ENCODE measurements at regions not wholly inside any gene's neighbourhood (a gene's known extent, or its start where the extent isn't known, plus 50 kb on each side); places are given as distances from the start of the nearest gene placed in this dataset.
A peak's percentile ranks its signal among the peaks of the same experiment; 100 is the strongest.

- H3K4me1 ChIP-seq (ENCODE audit: control insufficient read depth in 2 of 3, insufficient read depth in 2 of 3, low read depth in 1 of 3, low read length in 3 of 3): no peaks in the 10 kb centered on the region
- DNase-seq: peak in 1 of 5 donors; percentile 19
- no peak overlapping the region for H3K4me3 ChIP-seq (ENCODE audit: low read length in 3 of 3)
- intact Hi-C loops (cut with DNase I): no loop called here
- no peaks in the 10 kb centered on the region for H3K36me3 ChIP-seq (ENCODE audit: control insufficient read depth in 2 of 3, insufficient read depth in 3 of 3, low read length in 3 of 3)
- H3K27ac ChIP-seq (ENCODE audit: low read depth in 2 of 2, low read length in 2 of 2): no peak overlapping the region
- no peak for TF ChIP-seq CTCF (IDR thresholded peaks at IDR 0.05; ENCODE audit: borderline replicate concordance, extremely low read depth, insufficient read depth)
- no peaks in the 10 kb centered on the region for H3K9me3 ChIP-seq (ENCODE audit: control insufficient read depth in 2 of 3, insufficient read depth in 1 of 3, low read length in 3 of 3)
- FAIRE-seq: no peak
- H3K27me3 ChIP-seq (ENCODE audit: control insufficient read depth, insufficient read depth, low read length): no peaks in the 10 kb centered on the region
- H3K9ac ChIP-seq (ENCODE audit: low read length in 3 of 3): no peak overlapping the region
Measured at GRCh38 chr6:117072781-117073180, 192.6 kb upstream of the VGLL2 start.

DNA sequence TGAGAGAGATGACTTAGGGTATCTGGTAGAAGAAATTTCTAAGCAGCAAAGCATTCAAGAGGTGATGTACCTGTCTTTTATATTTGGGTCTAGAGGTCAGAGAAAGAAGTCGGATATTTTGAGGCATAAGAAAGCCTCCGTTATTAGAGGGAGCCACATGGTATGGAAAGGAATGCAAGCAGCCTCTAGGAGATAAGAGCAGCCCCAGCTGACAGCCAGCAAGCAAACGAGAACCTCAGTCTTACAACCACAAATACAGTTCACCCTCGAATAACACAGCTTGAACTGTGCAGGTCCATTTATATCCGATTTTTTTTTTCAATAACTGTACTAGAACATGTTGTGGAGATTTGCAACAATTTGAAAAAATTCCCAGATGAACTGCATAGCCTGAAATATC, 190.7 kb upstream of the VGLL2 start:
- no peaks in the 10 kb centered on the region for H3K27me3 ChIP-seq (ENCODE audit: control insufficient read depth, insufficient read depth, low read length)
- no peaks in the 10 kb centered on the region for H3K4me1 ChIP-seq (ENCODE audit: control insufficient read depth in 2 of 3, insufficient read depth in 2 of 3, low read depth in 1 of 3, low read length in 3 of 3)
- DNase-seq (no peak), FAIRE-seq (no peak)
- H3K4me3 ChIP-seq (ENCODE audit: low read length in 3 of 3): no peak overlapping the region
- H3K27ac ChIP-seq (ENCODE audit: low read depth in 2 of 2, low read length in 2 of 2): no peak overlapping the region
- no peaks in the 10 kb centered on the region for H3K9me3 ChIP-seq (ENCODE audit: control insufficient read depth in 2 of 3, insufficient read depth in 1 of 3, low read length in 3 of 3)
- intact Hi-C loops (cut with DNase I): no loop called here
- TF ChIP-seq CTCF (IDR thresholded peaks at IDR 0.05; ENCODE audit: borderline replicate concordance, extremely low read depth, insufficient read depth): no peak
- H3K36me3 ChIP-seq (ENCODE audit: control insufficient read depth in 2 of 3, insufficient read depth in 3 of 3, low read length in 3 of 3): no peaks in the 10 kb centered on the region
- no peak overlapping the region for H3K9ac ChIP-seq (ENCODE audit: low read length in 3 of 3)

DNA sequence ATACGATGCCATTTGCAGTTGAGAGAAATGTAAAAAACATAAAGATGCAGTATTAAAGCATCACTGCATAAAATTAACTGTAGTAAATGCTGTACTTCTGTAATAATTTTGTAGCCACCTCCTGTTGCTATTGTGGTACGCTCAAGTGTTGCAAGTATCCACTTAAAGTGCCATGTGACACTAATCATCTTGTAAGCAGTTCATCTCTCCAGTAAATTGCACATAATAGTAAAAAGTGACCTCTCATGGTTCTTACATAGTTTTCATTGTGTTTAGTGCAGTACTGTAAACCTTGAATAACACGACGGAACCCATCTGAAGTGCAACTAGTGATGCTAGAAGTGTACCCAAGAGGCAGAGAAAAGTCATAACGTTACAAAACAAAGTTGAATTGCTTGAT, 190.1 kb upstream of the VGLL2 start:
- H3K27me3 ChIP-seq (ENCODE audit: control insufficient read depth, insufficient read depth, low read length): no peaks in the 10 kb centered on the region
- H3K4me3 ChIP-seq (ENCODE audit: low read length in 3 of 3): no peak overlapping the region
- no peak for FAIRE-seq
- no peaks in the 10 kb centered on the region for H3K9me3 ChIP-seq (ENCODE audit: control insufficient read depth in 2 of 3, insufficient read depth in 1 of 3, low read length in 3 of 3)
- intact Hi-C loops (cut with DNase I): no loop called here
- no peak for DNase-seq
- no peak overlapping the region for H3K27ac ChIP-seq (ENCODE audit: low read depth in 2 of 2, low read length in 2 of 2)
- H3K36me3 ChIP-seq (ENCODE audit: control insufficient read depth in 2 of 3, insufficient read depth in 3 of 3, low read length in 3 of 3): no peaks in the 10 kb centered on the region
- H3K4me1 ChIP-seq (ENCODE audit: control insufficient read depth in 2 of 3, insufficient read depth in 2 of 3, low read depth in 1 of 3, low read length in 3 of 3): no peaks in the 10 kb centered on the region
- no peak for TF ChIP-seq CTCF (IDR thresholded peaks at IDR 0.05; ENCODE audit: borderline replicate concordance, extremely low read depth, insufficient read depth)
- no peak overlapping the region for H3K9ac ChIP-seq (ENCODE audit: low read length in 3 of 3)

DNA sequence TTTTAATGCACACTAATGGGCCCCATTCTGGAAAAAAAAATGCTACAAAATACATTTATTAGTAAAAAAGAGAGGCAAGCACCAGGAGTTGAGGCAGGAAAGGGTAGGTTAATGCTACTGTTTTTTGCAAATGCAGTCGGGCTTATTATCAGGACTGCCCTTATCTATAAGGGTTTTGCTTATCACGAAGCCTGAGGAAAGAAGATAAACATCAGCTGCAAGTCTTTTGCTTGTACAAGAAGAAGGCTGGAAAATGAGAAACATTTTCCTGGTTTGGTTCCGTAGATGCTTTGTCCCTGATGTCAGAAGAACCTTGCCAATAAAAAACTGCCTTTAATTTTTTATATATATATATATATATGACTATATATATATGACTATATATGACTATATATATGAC, 189.3 kb upstream of the VGLL2 start:
- intact Hi-C loops (cut with DNase I): no loop called here
- no peak overlapping the region for H3K4me3 ChIP-seq (ENCODE audit: low read length in 3 of 3)
- no peak overlapping the region for H3K9ac ChIP-seq (ENCODE audit: low read length in 3 of 3)
- FAIRE-seq (no peak), DNase-seq (no peak)
- no peak overlapping the region for H3K27ac ChIP-seq (ENCODE audit: low read depth in 2 of 2, low read length in 2 of 2)
- H3K4me1 ChIP-seq (ENCODE audit: control insufficient read depth in 2 of 3, insufficient read depth in 2 of 3, low read depth in 1 of 3, low read length in 3 of 3): no peaks in the 10 kb centered on the region
- no peaks in the 10 kb centered on the region for H3K9me3 ChIP-seq (ENCODE audit: control insufficient read depth in 2 of 3, insufficient read depth in 1 of 3, low read length in 3 of 3)
- no peaks in the 10 kb centered on the region for H3K27me3 ChIP-seq (ENCODE audit: control insufficient read depth, insufficient read depth, low read length)
- TF ChIP-seq CTCF (IDR thresholded peaks at IDR 0.05; ENCODE audit: borderline replicate concordance, extremely low read depth, insufficient read depth): no peak
- H3K36me3 ChIP-seq (ENCODE audit: control insufficient read depth in 2 of 3, insufficient read depth in 3 of 3, low read length in 3 of 3): no peaks in the 10 kb centered on the region

All from kidney (tissue), 13 donors.